Smooth muscle cell (in vitro differentiated cells): ENCODE measurements at regions not wholly inside any gene's neighbourhood (a gene's known extent, or its start where the extent isn't known, plus 50 kb on each side); places are given as distances from the start of the nearest gene placed in this dataset.

Experiments used
- DNase-seq: peaks from one replicate; lab custom pipeline; 2025; ENCODE audit not compliant: unreplicated experiment; lab: John Stamatoyannopoulos, UW
- H2AFZ ChIP-seq: fragments of 200-600 bp; sonication (generic); 2 replicates; pipeline ENCODE4 v1.6.0; 2016; ENCODE audit warnings: antibody characterized with exemption, low read depth, mild to moderate bottlenecking
- H3F3A ChIP-seq: fragments of 200-600 bp; sonication (generic); 2 replicates; pipeline ENCODE4 v1.6.0; 2017; ENCODE audit warnings: antibody characterized with exemption, low read depth
- H3K27ac ChIP-seq: fragments of 200-600 bp; sonication (generic); 2 replicates; pipeline ENCODE4 v1.5.1; 2016; ENCODE audit warnings: low read depth, mild to moderate bottlenecking
- H3K27me3 ChIP-seq: fragments of 200-600 bp; sonication (generic); 2 replicates; pipeline ENCODE4 v1.6.1; 2016; ENCODE audit warnings: low read depth, mild to moderate bottlenecking
- H3K36me3 ChIP-seq: fragments of 200-600 bp; sonication (generic); 2 replicates; pipeline ENCODE4 v1.5.1; 2016; ENCODE audit warnings: low read depth
- H3K4me1 ChIP-seq: fragments of 200-600 bp; sonication (generic); 2 replicates; pipeline ENCODE4 v1.5.1; 2016; ENCODE audit warnings: low read depth
- H3K4me2 ChIP-seq: fragments of 200-600 bp; sonication (generic); 2 replicates; pipeline ENCODE4 v1.6.0; 2016; ENCODE audit warnings: mild to moderate bottlenecking
- H3K4me3 ChIP-seq: fragments of 200-600 bp; sonication (generic); 2 replicates; pipeline ENCODE4 v1.5.1; 2016; ENCODE audit warnings: mild to moderate bottlenecking
- H3K79me2 ChIP-seq: fragments of 200-600 bp; sonication (generic); 2 replicates; pipeline ENCODE4 v1.6.0; 2016; ENCODE audit warnings: low read depth, mild to moderate bottlenecking
- H3K9ac ChIP-seq: fragments of 200-600 bp; sonication (generic); 2 replicates; pipeline ENCODE4 v1.6.0; 2016; ENCODE audit warnings: low read depth
- H3K9me3 ChIP-seq: fragments of 200-600 bp; sonication (generic); replicated peaks from 2 replicates; pipeline ENCODE4 v1.5.1; 2016; ENCODE audit warnings: low read depth
- H4K20me1 ChIP-seq: fragments of 200-600 bp; sonication (generic); 2 replicates; pipeline ENCODE4 v1.6.0; 2016; ENCODE audit warnings: low read depth
- CTCF ChIP-seq: fragments of 200-600 bp; sonication (generic); IDR thresholded peaks from 2 replicates; pipeline ENCODE4 v1.5.1; 2017; ENCODE audit warnings: borderline replicate concordance, mild to moderate bottlenecking, antibody characterized with exemption; ENCODE audit not compliant: insufficient read depth, poor library complexity, severe bottlenecking
- WGBS: methylation state at CpG from one replicate; pipeline ENCODE4 v1.1.7; 2016; ENCODE audit warnings: low lambda C conversion rate; 5-methylcytosine and 5-hydroxymethylcytosine counted together

DNA sequence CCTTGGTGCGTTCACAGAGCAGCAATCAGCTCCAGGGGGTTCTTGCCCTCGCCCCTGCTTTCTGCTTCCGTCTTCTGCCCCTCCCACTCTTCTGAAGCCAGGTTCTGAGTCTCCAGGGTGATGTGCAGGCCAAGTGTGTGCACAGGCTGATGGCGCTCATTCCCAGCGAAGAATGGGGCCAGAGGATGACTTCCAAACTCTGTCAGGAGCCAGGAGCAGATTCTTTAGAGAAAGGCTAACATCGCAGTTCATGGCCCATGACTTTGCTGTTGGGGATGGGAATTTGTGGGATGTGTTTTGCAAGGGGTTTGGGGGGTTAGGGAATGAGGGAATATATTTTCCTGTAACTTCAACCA lies 56.1 kb upstream of the CCN6 start:
- H3K4me3 ChIP-seq, result no peak overlapping the region
- no peaks in the 10 kb centered on the region for H3K79me2 ChIP-seq
- H3K36me3 ChIP-seq, result no peaks in the 10 kb centered on the region
- peaks cover 11% of the 10 kb centered on the region for H3F3A ChIP-seq
- WGBS, result 84% methylated on average over 6 of the region's 6 CpGs
- H3K27me3 ChIP-seq, result no peaks in the 10 kb centered on the region
- no peak overlapping the region for H3K4me2 ChIP-seq
- peaks cover 8% of the 10 kb centered on the region for H3K4me1 ChIP-seq
- no peak overlapping the region for H3K9ac ChIP-seq
- no peaks in the 10 kb centered on the region for H3K9me3 ChIP-seq
- DNase-seq, result no peak
- H2AFZ ChIP-seq, result no peak overlapping the region
- no peak for TF ChIP-seq CTCF
- H4K20me1 ChIP-seq, result no peaks in the 10 kb centered on the region
- no peak overlapping the region for H3K27ac ChIP-seq

DNA sequence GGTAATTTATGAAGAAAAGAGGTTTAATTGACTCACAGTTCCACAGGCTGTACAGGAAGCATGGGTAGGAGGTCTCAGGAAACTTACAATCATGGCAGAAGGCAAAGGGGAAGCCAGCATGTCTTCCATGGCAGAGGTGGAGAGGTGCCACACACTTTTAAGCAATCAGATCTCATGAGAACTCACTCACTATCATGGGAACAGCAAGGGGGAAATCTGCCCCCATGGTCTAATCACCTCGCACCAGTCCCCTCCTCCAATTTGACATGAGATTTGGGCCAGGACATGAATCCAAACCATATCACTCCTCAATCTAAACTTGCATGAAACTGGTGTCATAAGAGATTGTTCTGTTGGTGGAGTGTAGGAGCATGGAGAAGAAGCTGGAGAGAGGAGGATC lies 51.6 kb upstream of the CCN6 start:
- no peak overlapping the region for H3K9ac ChIP-seq
- H3K4me1 ChIP-seq, result no peaks in the 10 kb centered on the region
- no peak for DNase-seq
- no peaks in the 10 kb centered on the region for H4K20me1 ChIP-seq
- no peaks in the 10 kb centered on the region for H3K79me2 ChIP-seq
- H3K9me3 ChIP-seq, result no peaks in the 10 kb centered on the region
- no peak for TF ChIP-seq CTCF
- no peak overlapping the region for H3K4me2 ChIP-seq
- H3K27ac ChIP-seq, result no peak overlapping the region
- WGBS, result 89% methylated on average over 1 of the region's 1 CpG
- no peaks in the 10 kb centered on the region for H3K36me3 ChIP-seq
- H3K27me3 ChIP-seq, result no peaks in the 10 kb centered on the region
- no peak overlapping the region for H3K4me3 ChIP-seq
- H2AFZ ChIP-seq, result no peak overlapping the region
- H3F3A ChIP-seq, result peaks cover 2% of the 10 kb centered on the region
